GM23248 (cell line): ENCODE measurements at regions not wholly inside any gene's neighbourhood (a gene's known extent, or its start where the extent isn't known, plus 50 kb on each side); places are given as distances from the start of the nearest gene placed in this dataset.

Source experiments
- EZH2 ChIP-seq: fragments of 200-600 bp; sonication (generic); IDR thresholded peaks from 2 replicates; pipeline ENCODE4 v1.6.1; 2018; ENCODE audit warnings: antibody characterized with exemption, mild to moderate bottlenecking; ENCODE audit not compliant: insufficient read depth, poor library complexity, severe bottlenecking
- EZH2phosphoT487 ChIP-seq: fragments of 200-600 bp; sonication (generic); IDR thresholded peaks from 2 replicates; pipeline ENCODE4 v1.6.1; 2018; ENCODE audit warnings: antibody characterized with exemption, moderate library complexity, mild to moderate bottlenecking, low read depth; ENCODE audit not compliant: insufficient read depth

- TF ChIP-seq EZH2 (no peak), EZH2phosphoT487 (no peak)
Measured at GRCh38 chr1:105565006-105565405, 1491.5 kb upstream of the PRMT6 start.
